ENCODE measurements at regions not wholly inside any gene's neighbourhood (a gene's known extent, or its start where the extent isn't known, plus 50 kb on each side); places are given as distances from the start of the nearest gene placed in this dataset.

DNA sequence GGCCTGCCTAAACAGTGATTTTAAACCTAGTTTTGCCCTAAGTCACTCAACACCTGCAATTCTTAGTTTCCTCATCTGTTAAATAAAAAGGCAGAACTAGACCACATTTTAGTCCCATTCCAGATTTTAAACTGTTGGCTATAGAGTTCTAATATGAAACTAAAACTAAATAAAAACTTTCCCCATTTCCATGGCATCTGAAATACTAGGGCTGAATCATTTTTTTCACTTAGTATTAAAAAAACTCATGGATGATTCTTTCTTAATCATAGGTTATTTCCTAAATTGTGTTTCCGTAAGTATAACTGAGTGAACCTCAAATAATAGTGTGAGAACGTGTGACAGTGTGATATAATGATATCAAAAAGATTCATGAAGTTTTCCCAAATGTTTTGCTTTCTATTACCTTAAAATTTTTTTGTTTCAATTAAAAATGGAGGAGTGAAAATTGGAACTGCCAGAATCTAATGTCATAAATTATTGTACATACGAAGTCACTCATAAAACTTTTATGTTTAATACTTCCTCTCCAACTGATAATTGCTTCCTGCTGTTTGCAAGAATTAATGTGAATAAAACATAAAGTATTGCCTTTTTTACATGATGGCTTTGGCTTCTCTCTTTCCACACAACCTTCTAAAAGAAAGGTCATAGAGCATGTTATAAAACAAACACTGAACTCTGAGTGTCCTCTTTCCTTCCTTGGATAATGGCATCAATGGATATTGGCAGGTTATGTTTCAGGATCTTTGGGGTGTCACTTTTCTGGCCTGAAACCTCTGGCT lies 315.1 kb upstream of the MME start:
- ATAC-seq (no peak), DNase-seq (no peak)
- H3K4me3 Mint-ChIP-seq, result no peak overlapping the region
- no peak overlapping the region for H3K27ac Mint-ChIP-seq
- no peaks in the 10 kb centered on the region for H3K4me1 ChIP-seq (ENCODE audit: control insufficient read depth, insufficient read depth, low read length)
- H3K36me3 ChIP-seq (ENCODE audit: control insufficient read depth, insufficient read depth, low read length), result no peaks in the 10 kb centered on the region
- H3K36me3 Mint-ChIP-seq, result no peaks in the 10 kb centered on the region
- intact Hi-C loops (cut with micrococcal nuclease), result no loop called here
- H3K27me3 ChIP-seq (ENCODE audit: control insufficient read depth, insufficient read depth, low read length), result no peaks in the 10 kb centered on the region
- H3K9me3 Mint-ChIP-seq, result peaks cover 8 to 17% of the 10 kb centered on the region in 2 donors
- H3K27ac ChIP-seq (ENCODE audit: low read length), result no peak overlapping the region
- H3K27me3 Mint-ChIP-seq (ENCODE audit: low read depth in 2 of 2), result no peaks in the 10 kb centered on the region
- no CpG with 5 or more reads among the region's 3 CpGs for WGBS (ENCODE audit: insufficient coverage)
- TF ChIP-seq, protein P1, sequence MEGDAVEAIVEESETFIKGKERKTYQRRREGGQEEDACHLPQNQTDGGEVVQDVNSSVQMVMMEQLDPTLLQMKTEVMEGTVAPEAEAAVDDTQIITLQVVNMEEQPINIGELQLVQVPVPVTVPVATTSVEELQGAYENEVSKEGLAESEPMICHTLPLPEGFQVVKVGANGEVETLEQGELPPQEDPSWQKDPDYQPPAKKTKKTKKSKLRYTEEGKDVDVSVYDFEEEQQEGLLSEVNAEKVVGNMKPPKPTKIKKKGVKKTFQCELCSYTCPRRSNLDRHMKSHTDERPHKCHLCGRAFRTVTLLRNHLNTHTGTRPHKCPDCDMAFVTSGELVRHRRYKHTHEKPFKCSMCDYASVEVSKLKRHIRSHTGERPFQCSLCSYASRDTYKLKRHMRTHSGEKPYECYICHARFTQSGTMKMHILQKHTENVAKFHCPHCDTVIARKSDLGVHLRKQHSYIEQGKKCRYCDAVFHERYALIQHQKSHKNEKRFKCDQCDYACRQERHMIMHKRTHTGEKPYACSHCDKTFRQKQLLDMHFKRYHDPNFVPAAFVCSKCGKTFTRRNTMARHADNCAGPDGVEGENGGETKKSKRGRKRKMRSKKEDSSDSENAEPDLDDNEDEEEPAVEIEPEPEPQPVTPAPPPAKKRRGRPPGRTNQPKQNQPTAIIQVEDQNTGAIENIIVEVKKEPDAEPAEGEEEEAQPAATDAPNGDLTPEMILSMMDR (IDR thresholded peaks at IDR 0.05), result no peak
- H3K9me3 ChIP-seq (ENCODE audit: control insufficient read depth, insufficient read depth, low read length), result no peaks in the 10 kb centered on the region
- H3K4me3 ChIP-seq (ENCODE audit: low read length), result no peak overlapping the region
- H3K4me1 Mint-ChIP-seq, result no peaks in the 10 kb centered on the region

GRCh38 chr3:154762486-154762885 lies 317.6 kb upstream of the MME start:
- no peak overlapping the region for H3K27ac ChIP-seq (ENCODE audit: low read length)
- Mint-ChIP-seq H3K27me3 (ENCODE audit: low read depth in 2 of 2) (no peaks in the 10 kb centered on the region), H3K9me3 (peaks cover 4 to 12% of the 10 kb centered on the region in 2 donors), H3K4me3 (no peak overlapping the region), H3K36me3 (no peaks in the 10 kb centered on the region), H3K4me1 (no peaks in the 10 kb centered on the region), H3K27ac (no peak overlapping the region)
- H3K9me3 ChIP-seq (ENCODE audit: control insufficient read depth, insufficient read depth, low read length), result no peaks in the 10 kb centered on the region
- TF ChIP-seq, protein P1 (IDR thresholded peaks at IDR 0.05), result no peak
- DNase-seq (no peak), ATAC-seq (no peak)
- WGBS (ENCODE audit: insufficient coverage), result 90% methylated on average over 2 of the region's 3 CpGs
- no peaks in the 10 kb centered on the region for H3K36me3 ChIP-seq (ENCODE audit: control insufficient read depth, insufficient read depth, low read length)
- H3K4me3 ChIP-seq (ENCODE audit: low read length), result no peak overlapping the region
- no peaks in the 10 kb centered on the region for H3K4me1 ChIP-seq (ENCODE audit: control insufficient read depth, insufficient read depth, low read length)
- no peaks in the 10 kb centered on the region for H3K27me3 ChIP-seq (ENCODE audit: control insufficient read depth, insufficient read depth, low read length)
- intact Hi-C loops (cut with micrococcal nuclease), result no loop called here

GRCh38 chr3:154759966-154760365 lies 320.2 kb upstream of the MME start:
- Mint-ChIP-seq H3K27ac (no peak overlapping the region), H3K36me3 (no peaks in the 10 kb centered on the region), H3K27me3 (ENCODE audit: low read depth in 2 of 2) (no peaks in the 10 kb centered on the region), H3K4me1 (no peaks in the 10 kb centered on the region), H3K9me3 (peaks cover 0 to 10% of the 10 kb centered on the region in 2 donors), H3K4me3 (no peak overlapping the region)
- Histone ChIP-seq H3K4me3 (ENCODE audit: low read length) (no peak overlapping the region), H3K27me3 (ENCODE audit: control insufficient read depth, insufficient read depth, low read length) (no peaks in the 10 kb centered on the region), H3K36me3 (ENCODE audit: control insufficient read depth, insufficient read depth, low read length) (no peaks in the 10 kb centered on the region), H3K27ac (ENCODE audit: low read length) (no peak overlapping the region), H3K9me3 (ENCODE audit: control insufficient read depth, insufficient read depth, low read length) (no peaks in the 10 kb centered on the region), H3K4me1 (ENCODE audit: control insufficient read depth, insufficient read depth, low read length) (no peaks in the 10 kb centered on the region)
- intact Hi-C loops (cut with micrococcal nuclease), result no loop called here
- 89% methylated on average over 3 of the region's 3 CpGs for WGBS (ENCODE audit: insufficient coverage)
- DNase-seq (no peak), ATAC-seq (no peak)
- TF ChIP-seq, protein P1 (IDR thresholded peaks at IDR 0.05), result no peak
